ENCODE measurements at regions not wholly inside any gene's neighbourhood (a gene's known extent, or its start where the extent isn't known, plus 50 kb on each side); places are given as distances from the start of the nearest gene placed in this dataset.
"Not testable (repeated sequence)": the region's sequence is repeated elsewhere in the genome, so short reads cannot be mapped to it uniquely, and the experiment has no call there.

DNA sequence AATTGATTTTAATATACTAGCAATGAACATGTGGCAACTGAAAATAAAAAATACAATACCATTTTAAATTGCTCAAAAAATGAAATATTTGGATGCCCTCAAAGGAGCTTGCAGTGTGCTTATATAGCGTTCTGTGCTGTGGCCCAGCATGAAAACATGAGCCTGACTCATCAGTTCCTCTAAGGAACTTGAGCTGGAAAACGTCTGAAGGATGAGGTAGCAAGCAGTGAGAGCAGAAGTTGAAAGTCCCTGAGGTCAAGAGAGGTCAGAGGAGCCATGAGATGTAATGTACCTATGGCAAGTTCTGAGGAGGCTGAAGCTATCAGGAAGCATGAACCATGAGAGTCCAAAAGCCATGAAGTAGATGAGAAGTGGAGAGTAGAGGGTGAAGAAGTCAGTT, 59.7 kb downstream of the HMGB3 start:
- no peak for DNase-seq (ENCODE audit: low read depth in 2 of 2)

DNA sequence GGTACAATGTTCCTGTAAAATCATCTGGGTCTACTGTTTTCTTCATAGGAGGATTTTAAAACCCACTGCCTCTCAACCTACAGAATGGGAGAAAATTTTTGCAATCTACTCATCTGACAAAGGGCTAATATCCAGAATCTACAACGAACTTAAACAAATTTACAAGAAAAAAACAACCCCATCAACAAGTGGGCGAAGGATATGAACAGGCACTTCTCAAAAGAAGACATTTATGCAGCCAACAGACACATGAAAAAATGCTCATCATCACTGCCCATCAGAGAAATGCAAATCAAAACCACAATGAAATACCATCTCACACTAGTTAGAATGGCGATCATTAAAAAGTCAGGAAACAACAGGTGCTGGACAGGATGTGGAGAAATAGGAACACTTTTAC, 83.2 kb downstream of the HMGB3 start:
- not testable (repeated sequence) for DNase-seq (ENCODE audit: low read depth in 2 of 2)

DNA sequence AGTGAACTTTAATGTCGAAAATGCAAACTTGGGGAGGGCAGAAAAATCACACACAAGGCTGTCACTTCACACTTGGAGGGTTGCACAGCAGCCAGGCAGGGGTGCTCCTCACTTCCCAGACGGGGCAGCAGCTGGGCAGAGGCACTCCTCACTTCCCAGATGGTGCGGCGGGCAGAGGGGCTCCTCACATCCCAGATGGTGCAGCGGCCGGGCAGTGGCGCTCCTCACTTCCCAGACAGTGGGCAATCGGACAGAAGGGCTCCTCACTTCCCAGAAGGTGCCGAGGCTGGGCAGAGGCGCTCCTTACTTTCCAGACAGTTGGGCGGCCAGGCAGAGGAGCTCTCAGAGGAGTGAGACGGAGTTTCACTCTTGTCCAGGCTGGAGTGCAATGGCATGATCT, 90.6 kb downstream of the HMGB3 start:
- no peak for DNase-seq (ENCODE audit: low read depth in 2 of 2)

DNA sequence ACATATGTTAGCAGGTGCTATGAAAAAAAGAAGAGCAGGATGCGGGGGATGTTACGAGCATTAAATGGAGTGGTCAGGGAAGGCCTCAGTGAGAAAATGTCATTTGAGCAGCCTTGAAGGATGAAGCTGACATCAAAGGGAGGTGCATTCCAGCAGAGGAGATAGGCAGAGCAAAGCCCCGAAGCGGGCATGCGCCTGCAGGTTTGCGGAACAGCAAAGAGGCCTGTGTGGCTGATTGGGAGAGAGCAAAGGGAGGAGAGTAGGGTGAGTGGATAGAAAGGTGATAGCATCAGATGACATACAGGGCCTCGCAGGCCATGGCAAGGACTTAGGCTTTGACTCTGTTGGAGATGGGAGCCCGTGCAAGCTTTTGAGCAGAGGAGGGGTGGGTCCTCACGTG, 95.4 kb upstream of the GPR50 start:
- DNase-seq (ENCODE audit: low read depth in 2 of 2), result no peak

DNA sequence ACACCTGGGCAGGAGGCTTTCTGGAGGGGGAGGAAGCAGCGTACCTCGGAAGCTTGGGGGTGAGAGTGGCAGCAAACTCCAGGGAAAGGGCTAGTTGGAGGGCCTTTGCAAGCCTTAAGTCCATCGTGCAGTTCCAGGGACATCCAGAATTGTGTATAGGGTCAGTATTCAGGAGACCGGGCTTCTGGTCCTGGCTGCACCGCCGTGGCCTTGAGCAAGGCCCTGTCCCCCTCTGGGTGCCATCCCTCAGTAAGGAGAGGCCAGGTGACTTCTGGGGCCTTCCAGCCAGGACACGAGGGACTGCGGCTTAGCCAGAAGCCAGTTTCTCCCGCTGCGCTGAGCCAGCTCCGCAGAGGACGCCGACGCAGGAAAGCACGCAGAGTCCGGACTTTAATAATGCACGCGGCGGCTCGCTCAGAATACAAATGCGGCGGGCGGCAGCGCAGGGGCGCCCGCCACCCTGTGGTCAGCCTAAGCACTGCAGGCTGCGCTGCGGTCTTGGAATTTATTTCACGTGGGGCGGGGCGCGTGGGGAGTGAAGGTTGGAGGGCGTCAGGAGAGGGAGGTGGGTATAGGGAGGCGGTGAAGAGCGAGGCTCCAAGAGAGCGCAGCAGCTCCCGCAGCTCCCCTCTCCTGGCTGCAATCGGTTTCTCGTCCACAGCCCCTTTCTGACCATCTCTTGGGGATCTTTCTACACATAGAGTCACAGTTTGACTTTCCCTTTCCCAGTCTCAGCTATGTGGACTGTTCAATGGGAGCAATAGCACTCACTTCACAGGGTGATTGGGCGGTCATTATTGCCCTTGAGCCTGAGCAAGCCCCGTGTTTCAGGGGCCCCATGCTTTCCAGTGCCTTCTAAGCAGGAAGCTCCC, 94.1 kb upstream of the GPR50 start:
- DNase-seq (ENCODE audit: low read depth in 2 of 2), result peak; percentile 0 to 16

DNA sequence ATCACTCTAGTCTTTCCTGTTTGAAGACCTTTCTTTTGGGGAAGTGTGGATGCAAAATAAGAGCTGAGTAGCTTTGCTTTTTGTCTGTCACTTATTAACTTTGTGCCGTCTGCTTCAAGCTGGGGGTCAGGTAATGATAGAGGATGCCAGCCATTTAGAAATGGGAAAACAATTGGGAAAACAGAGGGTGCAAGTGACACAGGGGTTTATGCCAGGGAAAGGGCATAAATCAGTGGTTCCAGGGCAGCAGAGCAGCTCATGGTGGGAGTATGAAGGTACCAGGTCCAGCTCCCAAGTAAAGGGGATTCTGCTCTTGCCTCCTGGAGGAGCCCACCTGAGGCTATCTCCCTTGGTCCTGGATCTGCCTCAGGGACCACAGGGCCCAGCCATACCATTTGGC, 91.9 kb upstream of the GPR50 start:
- DNase-seq (ENCODE audit: low read depth in 2 of 2), result no peak

DNA sequence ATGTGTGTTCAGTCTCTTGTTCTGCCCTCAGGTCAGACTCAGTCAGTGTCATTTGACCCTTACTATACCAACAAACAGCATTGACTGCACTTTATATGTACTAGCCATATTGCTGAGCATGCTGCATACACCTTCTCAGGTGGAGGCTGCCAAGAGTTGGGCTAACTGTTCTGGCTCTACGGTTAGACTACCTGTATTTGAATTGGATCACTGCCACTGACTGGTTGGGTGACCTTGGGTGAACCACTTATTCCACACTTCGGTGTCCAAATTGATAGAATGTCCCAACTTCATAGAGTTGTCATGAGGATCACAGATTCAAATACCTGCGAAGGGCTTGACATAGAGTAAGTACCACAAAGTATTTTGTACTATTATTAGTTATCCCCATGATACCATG, 91.2 kb upstream of the GPR50 start:
- DNase-seq (ENCODE audit: low read depth in 2 of 2), result no peak

DNA sequence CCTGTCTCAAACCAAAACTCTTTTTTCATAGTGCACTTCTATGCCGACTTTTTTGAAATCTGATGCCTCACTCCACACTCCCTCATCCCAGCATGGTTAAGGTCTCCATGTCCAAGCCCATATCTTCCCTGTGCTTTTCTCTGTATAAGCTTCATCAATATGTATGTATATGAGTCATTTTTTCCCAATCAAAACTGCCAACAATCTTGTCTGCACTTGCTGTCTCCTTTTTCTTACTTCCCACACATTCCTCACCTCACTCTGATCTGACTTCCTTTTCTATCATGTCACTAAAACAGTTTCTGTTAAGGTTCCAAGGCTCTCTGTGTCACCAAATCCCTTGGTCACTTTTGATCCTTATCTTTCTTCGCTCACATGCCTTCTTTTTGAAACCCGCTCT, 88.2 kb upstream of the GPR50 start:
- no peak for DNase-seq (ENCODE audit: low read depth in 2 of 2)

DNA sequence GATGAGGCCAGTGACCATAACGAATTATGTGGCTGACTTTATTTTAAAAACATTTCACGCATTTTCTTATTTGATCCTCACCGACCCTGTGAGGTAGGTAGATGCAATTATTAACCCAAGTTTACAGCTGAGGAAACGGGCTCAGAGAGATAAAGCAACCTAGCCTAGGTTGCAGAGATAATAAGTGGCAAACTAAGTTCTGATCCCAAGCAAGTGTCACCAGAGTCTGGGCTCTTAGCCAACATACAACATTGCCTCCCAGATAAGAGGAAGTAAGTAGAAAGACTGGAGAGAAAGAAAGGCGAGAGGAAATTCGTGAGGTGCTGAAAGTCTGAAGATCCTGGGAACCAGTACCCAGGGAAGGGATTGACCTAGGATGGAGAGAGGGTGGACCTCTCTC, 77.4 kb upstream of the GPR50 start:
- no peak for DNase-seq (ENCODE audit: low read depth in 2 of 2)

DNA sequence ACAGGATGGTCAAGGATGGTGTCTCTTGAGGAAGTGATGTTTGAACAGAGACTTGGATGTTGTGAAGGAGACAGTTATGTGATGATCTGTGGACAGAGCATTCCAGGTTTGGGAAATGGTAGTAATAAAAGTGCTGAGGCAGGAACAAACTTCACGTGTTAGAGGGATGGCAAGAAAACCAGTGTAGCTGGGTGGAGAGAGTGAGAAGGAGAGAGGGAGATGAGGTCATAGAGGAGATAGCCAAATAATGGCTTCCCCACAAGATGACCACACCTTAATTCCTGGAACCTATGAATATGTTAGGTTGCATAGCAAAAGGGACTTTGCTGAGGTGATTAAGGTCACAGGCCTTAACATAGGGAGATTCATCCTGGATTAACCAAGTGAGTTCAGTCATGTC, 75.6 kb upstream of the GPR50 start:
- DNase-seq (ENCODE audit: low read depth in 2 of 2), result no peak

DNA sequence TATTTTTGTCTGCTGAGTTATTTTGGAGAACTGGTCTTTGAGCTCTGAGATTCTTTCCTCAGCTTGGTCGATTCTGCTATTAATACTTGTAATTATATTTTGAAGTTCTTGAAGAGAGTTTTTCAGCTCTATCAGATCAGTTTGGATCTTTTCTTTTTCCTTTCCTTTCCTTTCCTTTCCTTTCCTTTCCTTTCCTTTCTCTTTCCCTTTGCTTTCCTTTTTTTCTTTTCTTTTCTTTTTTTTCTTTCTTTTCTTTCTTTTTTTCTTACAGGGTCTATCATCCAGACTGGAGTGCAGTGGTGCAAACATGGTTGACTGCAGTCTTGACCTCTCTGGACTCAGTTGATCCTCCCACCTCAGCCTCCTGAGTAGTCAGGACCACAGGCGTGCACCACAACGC, 63.2 kb upstream of the GPR50 start:
- not testable (repeated sequence) for DNase-seq (ENCODE audit: low read depth in 2 of 2)
